H1 (cell line): ENCODE measurements at regions not wholly inside any gene's neighbourhood (a gene's known extent, or its start where the extent isn't known, plus 50 kb on each side); places are given as distances from the start of the nearest gene placed in this dataset.

ENCODE experiments used
- ATF2 ChIP-seq: IDR thresholded peaks from 2 replicates; pipeline ENCODE4 v1.6.1; 2012; ENCODE audit warnings: low read length, inconsistent platforms
- CHD7 ChIP-seq: fragments of 300-600 bp; sonication (generic); IDR thresholded peaks from 2 replicates; pipeline ENCODE4 v1.7.1; 2012; ENCODE audit warnings: low read length, moderate library complexity, mild to moderate bottlenecking, inconsistent platforms; ENCODE audit not compliant: insufficient replicate concordance
- FOSL1 ChIP-seq: IDR thresholded peaks from 2 replicates; pipeline ENCODE4 v1.6.1; 2011; ENCODE audit warnings: mild to moderate bottlenecking, low read depth, low read length, moderate library complexity; ENCODE audit not compliant: insufficient read depth
- JUN ChIP-seq: IDR thresholded peaks from 2 replicates; pipeline ENCODE4 v1.6.1; 2011; ENCODE audit warnings: low read depth, mild to moderate bottlenecking, improper control_type of control experiment, low read length
- KDM1A ChIP-seq: fragments of 200-600, 300-600 bp; sonication (generic); IDR thresholded peaks from 2 replicates; pipeline ENCODE4 v1.7.1; 2016; ENCODE audit warnings: mild to moderate bottlenecking, low read length, borderline replicate concordance
- MAFK ChIP-seq: IDR thresholded peaks from 2 replicates; pipeline ENCODE4 v1.6.1; 2012; ENCODE audit warnings: low read depth, mild to moderate bottlenecking, improper control_type of control experiment, low read length
- POLR2A ChIP-seq, 2 experiments: IDR thresholded peaks; 1 replicate in 1 of 2; 2 replicates in 1 of 2; pipeline ENCODE4 v1.6.1; 2011; ENCODE audit warnings: low read depth in 2 of 2, low read length in 2 of 2, mild to moderate bottlenecking in 2 of 2; ENCODE audit errors: control extremely low read depth in 1 of 2
- RFX5 ChIP-seq: IDR thresholded peaks from 2 replicates; pipeline ENCODE4 v1.6.1; 2011; ENCODE audit warnings: low read depth, low read length, improper control_type of control experiment, borderline replicate concordance
- SIX5 ChIP-seq: IDR thresholded peaks from 2 replicates; pipeline ENCODE4 v1.6.1; 2011; ENCODE audit warnings: mild to moderate bottlenecking, low read depth, low read length
- SP1 ChIP-seq: IDR thresholded peaks from 2 replicates; pipeline ENCODE4 v1.6.1; 2011; ENCODE audit warnings: low read depth, low read length
- TAF1 ChIP-seq: IDR thresholded peaks from 2 replicates; pipeline ENCODE4 v1.6.1; 2011; ENCODE audit warnings: mild to moderate bottlenecking, low read depth, low read length

GRCh38 chr16:17887963-17888362 lies 417.2 kb upstream of the XYLT1 start (continued):
- TF ChIP-seq CHD7 (no peak), SIX5 (no peak), FOSL1 (no peak), KDM1A (no peak), RFX5 (no peak), MAFK (no peak), SP1 (no peak), ATF2 (no peak), JUN (no peak), TAF1 (no peak), POLR2A (IDR thresholded peaks at IDR 0.05; ENCODE audit: control extremely low read depth in 1 of 2, low read depth in 2 of 2, low read length in 2 of 2) (no peak)
